ENCODE measurements at regions not wholly inside any gene's neighbourhood (a gene's known extent, or its start where the extent isn't known, plus 50 kb on each side); places are given as distances from the start of the nearest gene placed in this dataset.

DNA sequence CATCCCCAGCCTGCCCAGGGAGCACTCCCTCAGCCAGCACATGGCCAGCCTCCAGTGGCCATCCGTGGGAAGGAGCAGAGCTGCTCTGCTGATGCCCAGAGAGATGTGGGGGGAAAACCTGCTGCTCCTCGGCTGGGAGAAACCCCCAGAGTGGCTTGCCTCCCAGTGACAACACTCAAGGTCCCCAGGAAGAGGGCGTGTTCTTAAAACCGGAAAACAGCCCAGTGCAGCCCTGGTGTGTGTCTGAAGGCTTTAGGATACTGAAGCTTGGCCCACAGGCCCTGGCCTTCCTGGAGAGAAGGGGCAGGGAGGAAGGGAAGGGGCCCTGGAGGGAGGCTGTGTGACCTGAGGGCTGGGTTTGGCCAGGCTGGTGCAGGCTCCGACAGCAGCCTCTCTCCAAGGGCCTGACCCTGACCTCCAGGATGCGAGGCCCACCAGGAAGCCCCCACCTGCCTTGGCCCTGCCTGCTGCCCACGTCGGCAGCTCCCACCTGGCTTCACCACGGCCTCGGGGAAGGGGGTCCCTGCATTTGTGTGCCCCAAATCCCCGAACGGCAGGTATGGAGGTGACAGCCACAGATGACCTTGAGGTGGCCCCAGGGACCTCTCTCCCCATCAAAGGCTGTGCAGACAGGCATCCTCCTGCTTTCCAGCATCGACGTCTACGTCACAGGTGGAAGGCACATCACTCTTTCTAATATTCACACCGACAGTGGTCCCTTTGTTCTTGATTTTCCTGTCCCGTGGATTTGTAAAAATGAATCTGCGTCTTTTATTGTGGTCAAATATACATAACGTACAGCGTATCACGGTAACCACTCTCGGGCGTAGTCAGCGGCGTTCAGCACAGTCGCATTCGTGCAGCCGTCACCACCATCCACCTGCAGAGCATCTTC lies 190.0 kb upstream of the C14orf180 start:
- Histone ChIP-seq H3K4me1 (replicated peaks; ENCODE audit: insufficient read depth) (no peaks in the 10 kb centered on the region), H4K20me1 (ENCODE audit: insufficient read depth) (no peaks in the 10 kb centered on the region), H3F3A (ENCODE audit: insufficient read depth, low read depth) (no peaks in the 10 kb centered on the region), H3K79me2 (ENCODE audit: low read depth) (no peaks in the 10 kb centered on the region), H3K36me3 (ENCODE audit: low read depth) (no peaks in the 10 kb centered on the region), H3K4me2 (no peak overlapping the region), H3K9me3 (ENCODE audit: insufficient read depth, low read depth) (no peaks in the 10 kb centered on the region), H3K27ac (no peak overlapping the region), H2AFZ (no peak overlapping the region), H3K9me2 (ENCODE audit: insufficient read depth) (no peaks in the 10 kb centered on the region), H3K4me3 (no peak overlapping the region), H3K27me3 (ENCODE audit: insufficient read depth, low read depth) (peaks cover 98% of the 10 kb centered on the region)
- POLR2A ChIA-PET (ENCODE audit: unreplicated experiment) = no interaction called here
- no TSS peak for BruUV-seq (replicated peaks)
- no peak for TF ChIP-seq EZH2 (IDR thresholded peaks at IDR 0.05; ENCODE audit: low read depth)
- TF ChIP-seq, protein P1, sequence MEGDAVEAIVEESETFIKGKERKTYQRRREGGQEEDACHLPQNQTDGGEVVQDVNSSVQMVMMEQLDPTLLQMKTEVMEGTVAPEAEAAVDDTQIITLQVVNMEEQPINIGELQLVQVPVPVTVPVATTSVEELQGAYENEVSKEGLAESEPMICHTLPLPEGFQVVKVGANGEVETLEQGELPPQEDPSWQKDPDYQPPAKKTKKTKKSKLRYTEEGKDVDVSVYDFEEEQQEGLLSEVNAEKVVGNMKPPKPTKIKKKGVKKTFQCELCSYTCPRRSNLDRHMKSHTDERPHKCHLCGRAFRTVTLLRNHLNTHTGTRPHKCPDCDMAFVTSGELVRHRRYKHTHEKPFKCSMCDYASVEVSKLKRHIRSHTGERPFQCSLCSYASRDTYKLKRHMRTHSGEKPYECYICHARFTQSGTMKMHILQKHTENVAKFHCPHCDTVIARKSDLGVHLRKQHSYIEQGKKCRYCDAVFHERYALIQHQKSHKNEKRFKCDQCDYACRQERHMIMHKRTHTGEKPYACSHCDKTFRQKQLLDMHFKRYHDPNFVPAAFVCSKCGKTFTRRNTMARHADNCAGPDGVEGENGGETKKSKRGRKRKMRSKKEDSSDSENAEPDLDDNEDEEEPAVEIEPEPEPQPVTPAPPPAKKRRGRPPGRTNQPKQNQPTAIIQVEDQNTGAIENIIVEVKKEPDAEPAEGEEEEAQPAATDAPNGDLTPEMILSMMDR (conservative IDR thresholded peaks at IDR 0.05) = no peak
- CTCF ChIA-PET = no interaction called here
- no peak for DNase-seq
- intact Hi-C loops (cut with micrococcal nuclease; ENCODE audit: unreplicated experiment) = no loop called here

DNA sequence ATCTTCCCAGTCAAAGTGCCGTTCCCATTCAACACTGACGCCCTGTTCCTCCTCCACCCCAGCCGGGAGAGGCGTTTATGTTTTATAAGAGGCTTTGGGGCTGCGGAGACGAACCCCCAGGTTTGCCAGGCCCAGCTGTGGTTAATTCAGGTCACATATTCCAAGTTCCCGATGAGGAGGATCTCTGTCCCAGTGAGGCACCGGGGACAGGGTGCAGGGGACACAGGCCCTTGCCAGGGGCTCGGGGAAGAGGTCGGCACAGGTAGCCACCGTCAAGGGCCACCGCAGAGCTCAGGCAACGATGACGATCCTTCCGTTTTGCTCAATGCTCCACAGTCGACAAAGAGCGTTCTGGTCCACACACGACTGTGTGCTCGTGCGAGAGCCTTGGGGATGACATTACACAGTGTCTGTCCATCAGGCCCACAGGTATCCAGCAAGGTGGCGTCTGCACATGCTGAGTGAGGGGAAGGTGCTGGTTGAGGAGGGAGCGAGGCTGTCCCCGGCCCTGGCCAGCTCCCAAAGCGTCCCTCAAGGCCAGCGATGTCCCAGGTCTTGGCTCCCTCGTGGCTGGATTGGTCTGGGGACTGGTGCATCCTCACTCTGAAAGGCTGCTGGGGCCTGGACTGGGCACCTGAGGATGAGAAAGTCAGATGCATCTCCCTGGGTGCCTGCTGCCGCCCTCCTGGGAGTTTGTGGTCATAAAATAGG lies 189.2 kb upstream of the C14orf180 start:
- Histone ChIP-seq H4K20me1 (ENCODE audit: insufficient read depth) (no peaks in the 10 kb centered on the region), H3K4me1 (replicated peaks; ENCODE audit: insufficient read depth) (no peaks in the 10 kb centered on the region), H3K4me2 (no peak overlapping the region), H3F3A (ENCODE audit: insufficient read depth, low read depth) (no peaks in the 10 kb centered on the region), H3K27me3 (ENCODE audit: insufficient read depth, low read depth) (peaks cover 98% of the 10 kb centered on the region), H3K36me3 (ENCODE audit: low read depth) (no peaks in the 10 kb centered on the region), H3K9me3 (ENCODE audit: insufficient read depth, low read depth) (no peaks in the 10 kb centered on the region), H3K4me3 (no peak overlapping the region), H3K27ac (no peak overlapping the region), H3K9me2 (ENCODE audit: insufficient read depth) (no peaks in the 10 kb centered on the region), H3K79me2 (ENCODE audit: low read depth) (no peaks in the 10 kb centered on the region), H2AFZ (no peak overlapping the region)
- ChIA-PET POLR2A (ENCODE audit: unreplicated experiment) (no interaction called here), CTCF (no interaction called here)
- no TSS peak for BruUV-seq (replicated peaks)
- intact Hi-C loops (cut with micrococcal nuclease; ENCODE audit: unreplicated experiment) = no loop called here
- no peak for DNase-seq
- TF ChIP-seq EZH2 (IDR thresholded peaks at IDR 0.05; ENCODE audit: low read depth) = no peak
- TF ChIP-seq, protein P1 (conservative IDR thresholded peaks at IDR 0.05) = no peak

DNA sequence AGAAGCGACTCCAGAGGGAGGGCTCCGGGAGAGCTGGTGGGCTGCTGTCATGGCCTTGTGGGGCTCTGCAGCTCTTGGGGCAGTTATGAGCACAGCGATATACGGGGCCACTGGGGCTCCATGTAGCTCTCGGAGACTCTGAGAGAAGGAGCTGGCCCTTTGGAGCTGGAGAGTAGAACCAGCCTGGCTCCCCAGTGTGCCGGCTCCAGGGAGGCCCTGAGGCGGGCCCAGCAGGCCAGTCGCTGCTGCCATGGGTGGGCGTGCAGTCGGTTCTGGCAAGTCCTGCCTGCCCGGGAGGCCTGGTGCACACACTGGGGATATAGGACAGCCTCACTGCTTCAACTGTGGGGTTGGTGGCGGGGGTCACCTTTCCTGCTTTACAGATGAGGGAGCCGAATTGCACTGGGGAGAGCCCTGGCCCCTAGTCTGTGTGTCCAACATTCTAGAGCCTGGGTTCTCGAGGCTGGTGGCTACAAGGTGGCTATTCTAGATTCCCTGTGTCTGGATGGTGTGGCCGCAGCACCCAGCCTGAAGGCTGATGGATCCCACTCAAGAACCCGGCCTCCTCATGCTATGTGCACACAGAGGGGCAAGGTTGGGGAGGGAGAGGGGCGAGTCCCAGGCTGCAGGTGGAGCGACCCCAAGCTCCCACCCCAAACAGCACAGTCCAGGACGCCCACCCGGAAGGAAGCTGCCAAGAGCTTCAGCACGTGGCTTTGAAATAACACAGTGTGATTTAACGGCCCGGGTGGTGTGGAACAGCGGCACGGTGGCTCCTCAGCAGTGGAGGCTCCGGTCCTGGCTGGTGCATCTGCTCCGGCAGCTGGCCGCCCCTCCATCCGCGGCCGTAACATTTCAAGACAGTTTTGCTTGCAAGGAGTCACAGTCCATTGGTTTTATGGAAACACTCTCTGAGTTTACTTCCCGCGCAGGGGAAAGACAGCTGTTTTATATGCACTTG lies 188.3 kb upstream of the C14orf180 start:
- no peak overlapping the region for H3K4me3 ChIP-seq
- no peaks in the 10 kb centered on the region for H4K20me1 ChIP-seq (ENCODE audit: insufficient read depth)
- ChIA-PET CTCF (no interaction called here), POLR2A (ENCODE audit: unreplicated experiment) (no interaction called here)
- no peak overlapping the region for H3K4me2 ChIP-seq
- no peak overlapping the region for H3K27ac ChIP-seq
- intact Hi-C loops (cut with micrococcal nuclease; ENCODE audit: unreplicated experiment) = no loop called here
- H3K9me3 ChIP-seq (ENCODE audit: insufficient read depth, low read depth) = no peaks in the 10 kb centered on the region
- H3K27me3 ChIP-seq (ENCODE audit: insufficient read depth, low read depth) = peaks cover 98% of the 10 kb centered on the region
- no peak for TF ChIP-seq EZH2 (IDR thresholded peaks at IDR 0.05; ENCODE audit: low read depth)
- TF ChIP-seq, protein P1 (conservative IDR thresholded peaks at IDR 0.05) = no peak
- no peaks in the 10 kb centered on the region for H3K9me2 ChIP-seq (ENCODE audit: insufficient read depth)
- H3K79me2 ChIP-seq (ENCODE audit: low read depth) = no peaks in the 10 kb centered on the region
- no peaks in the 10 kb centered on the region for H3K4me1 ChIP-seq (replicated peaks; ENCODE audit: insufficient read depth)
- DNase-seq = no peak
- no peak overlapping the region for H2AFZ ChIP-seq
- H3K36me3 ChIP-seq (ENCODE audit: low read depth) = no peaks in the 10 kb centered on the region
- no peaks in the 10 kb centered on the region for H3F3A ChIP-seq (ENCODE audit: insufficient read depth, low read depth)
- BruUV-seq (replicated peaks) = no TSS peak
